ENCODE measurements at regions not wholly inside any gene's neighbourhood (a gene's known extent, or its start where the extent isn't known, plus 50 kb on each side); places are given as distances from the start of the nearest gene placed in this dataset.

DNA sequence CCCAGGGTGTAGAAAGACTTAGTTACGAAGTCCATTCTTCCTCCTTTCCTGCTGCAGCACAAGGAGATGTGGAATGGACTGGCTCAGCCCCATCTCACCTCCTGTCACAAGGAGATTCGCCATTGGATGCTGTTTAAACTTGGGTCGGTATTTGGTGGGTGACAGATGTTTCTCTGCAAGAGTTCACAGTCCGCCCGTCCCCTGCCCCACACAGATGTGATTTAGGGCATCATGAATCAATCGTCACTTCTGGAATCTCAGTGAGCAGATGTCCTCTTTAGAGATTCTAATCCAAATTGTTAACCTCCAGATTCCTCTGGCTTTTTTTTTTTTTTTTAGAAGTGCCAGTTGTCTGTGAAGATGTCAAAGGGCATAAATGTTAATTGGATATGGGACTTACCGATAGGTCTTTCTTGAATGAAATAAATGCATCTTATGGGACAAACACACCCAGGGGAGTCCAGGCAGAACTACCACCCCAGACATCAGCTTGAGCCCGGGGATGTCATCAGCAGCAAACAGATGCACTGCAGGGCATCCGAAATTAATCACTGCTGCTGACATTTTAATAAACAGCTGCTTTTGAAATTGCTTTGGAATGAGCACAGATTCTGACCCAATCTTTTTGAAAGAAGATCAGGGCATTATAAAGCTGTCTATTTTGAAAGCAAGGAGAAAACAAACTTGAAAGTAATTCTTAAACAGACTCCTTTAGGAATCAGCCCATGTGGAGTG is 117.6 kb upstream of the CDH4 start:
- no peak for DNase-seq (ENCODE audit: low read depth in 2 of 2)

DNA sequence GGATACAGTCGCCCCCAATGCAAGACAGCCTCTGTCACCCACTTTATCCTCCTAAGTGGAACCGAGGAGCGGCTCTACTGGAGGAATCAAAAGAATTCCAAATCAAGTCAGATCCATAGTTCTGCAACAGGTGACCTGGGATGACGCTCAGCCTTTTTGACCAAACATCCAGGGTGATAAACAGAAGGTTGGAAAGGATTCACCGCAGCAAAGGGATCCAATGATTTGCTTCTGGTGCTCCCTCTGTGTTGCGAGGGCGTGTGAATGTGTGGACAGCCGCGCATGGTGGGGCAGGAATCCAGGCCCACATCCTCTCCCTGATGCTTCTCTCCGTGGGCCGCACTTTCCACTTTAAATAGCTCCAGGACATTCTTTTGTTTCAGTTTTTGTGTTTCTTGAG is 116.8 kb upstream of the CDH4 start:
- DNase-seq (ENCODE audit: low read depth in 2 of 2): no peak

DNA sequence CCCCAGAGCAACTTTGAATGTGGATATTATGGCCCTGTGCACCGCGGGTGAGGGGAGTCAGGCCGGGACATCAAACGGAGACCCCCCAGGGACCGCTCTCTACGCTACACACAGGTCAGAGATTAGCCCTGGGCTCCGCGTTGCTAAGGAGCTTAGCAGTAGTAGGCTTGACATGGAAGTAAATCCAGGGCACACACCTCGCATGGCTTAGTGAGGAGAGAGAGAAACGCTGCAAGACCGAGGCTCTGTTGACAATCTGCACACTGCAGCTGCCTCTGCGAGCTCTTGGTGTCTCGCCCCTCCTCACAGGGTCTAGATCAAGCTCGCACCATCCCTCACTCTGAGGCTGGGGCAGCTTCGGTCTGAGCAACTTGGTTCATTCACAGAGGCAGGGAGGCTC is 116.1 kb upstream of the CDH4 start:
- no peak for DNase-seq (ENCODE audit: low read depth in 2 of 2)

DNA sequence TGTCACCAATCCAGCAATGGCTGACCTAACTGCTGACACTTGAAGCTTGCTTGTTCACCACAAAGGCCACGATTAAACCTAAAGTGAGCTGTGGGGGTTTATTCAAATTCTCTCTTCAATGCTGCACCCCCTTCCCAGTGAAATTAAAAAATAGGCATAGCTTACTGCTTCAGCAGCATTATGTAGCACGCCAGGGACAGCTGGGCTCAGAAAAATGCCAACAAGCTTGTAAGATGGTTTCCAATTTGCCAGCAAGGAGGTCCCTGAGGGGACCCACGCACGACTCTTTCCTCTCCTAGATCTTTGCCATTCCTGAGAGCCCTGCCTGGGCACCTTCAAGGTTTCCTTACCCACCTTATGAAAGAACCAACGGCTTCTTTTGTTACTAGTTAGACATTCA is 113.5 kb upstream of the CDH4 start:
- DNase-seq (ENCODE audit: low read depth in 2 of 2): no peak

DNA sequence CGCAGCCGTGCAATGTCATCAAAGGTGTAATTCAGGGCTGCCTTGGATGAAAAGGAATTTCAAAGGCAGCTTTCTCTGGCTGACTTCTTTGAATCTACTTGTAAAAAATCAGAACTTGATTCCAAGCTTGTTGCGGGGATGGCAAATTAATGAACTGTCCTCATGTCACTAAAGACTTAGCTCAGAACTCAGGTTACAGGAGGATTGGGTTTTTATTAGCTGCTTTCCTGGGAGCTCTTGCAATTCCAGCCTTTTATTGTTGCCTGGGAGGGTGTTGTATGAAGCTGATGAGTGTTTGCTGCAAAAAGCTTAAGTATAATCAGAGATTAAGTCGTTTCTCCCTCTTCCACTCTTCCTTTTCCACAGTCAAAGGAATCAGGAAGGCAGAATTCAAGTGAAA is 113.0 kb upstream of the CDH4 start:
- no peak for DNase-seq (ENCODE audit: low read depth in 2 of 2)

DNA sequence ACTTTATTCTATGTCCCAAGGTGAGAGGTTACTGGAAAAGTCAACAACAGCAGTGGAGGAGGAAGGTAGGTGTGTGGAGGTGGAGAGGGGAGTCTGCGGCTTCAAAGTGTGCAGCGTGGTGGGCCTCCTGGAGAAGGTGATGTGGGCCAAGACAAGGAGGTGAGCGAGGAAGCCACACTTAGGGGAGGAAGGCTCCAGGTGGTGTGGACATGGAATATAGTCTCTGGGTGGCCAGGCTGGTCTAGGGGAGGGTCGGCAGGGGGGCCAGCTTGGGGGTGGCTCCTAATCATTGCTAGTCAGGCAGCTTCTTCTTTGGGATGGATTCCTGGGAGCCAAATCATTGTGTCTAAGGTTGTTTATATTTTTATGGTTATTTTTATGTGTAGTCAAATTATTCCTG is 111.5 kb upstream of the CDH4 start:
- no peak for DNase-seq (ENCODE audit: low read depth in 2 of 2)

DNA sequence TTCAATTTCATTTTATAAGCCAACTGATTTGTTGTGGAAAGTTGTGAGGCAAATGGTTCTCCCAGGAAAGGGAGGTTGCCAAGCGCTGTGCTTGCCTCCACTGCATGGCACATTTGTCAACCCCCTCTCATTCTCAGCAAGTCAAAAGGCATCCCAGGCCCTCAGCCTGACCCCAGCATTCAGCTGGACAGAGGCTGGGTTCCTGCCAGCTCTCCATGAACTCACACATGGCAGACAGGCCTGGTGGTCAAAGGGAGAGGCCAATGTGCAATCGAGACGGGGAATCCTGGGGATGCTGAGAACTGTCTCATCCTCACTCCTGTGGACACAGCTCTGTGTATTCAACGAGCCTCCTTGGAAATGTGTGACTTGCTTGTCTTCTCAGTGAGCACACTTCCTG is 106.0 kb upstream of the CDH4 start:
- peak in 1 of 2 donors; percentile 6 for DNase-seq (ENCODE audit: low read depth in 2 of 2)

DNA sequence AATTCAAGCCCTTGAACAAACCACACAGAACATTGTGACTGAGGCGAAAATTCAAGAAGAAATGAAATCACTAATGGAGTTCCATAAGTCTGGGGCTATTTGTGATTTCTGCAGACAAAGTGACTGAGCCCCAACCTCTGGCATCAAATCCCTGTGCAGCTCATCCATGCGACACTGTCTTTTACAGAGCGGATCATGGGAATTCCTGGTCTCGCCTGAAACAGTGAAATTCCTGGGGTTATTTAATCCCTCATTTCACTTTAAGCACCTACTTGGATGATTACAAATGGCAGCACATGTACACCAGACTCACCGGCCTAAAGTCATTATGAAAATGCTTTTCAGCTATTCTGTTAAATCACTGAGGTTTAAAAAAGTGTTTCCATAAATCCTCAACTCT is 102.4 kb upstream of the CDH4 start:
- DNase-seq (ENCODE audit: low read depth in 2 of 2): no peak

DNA sequence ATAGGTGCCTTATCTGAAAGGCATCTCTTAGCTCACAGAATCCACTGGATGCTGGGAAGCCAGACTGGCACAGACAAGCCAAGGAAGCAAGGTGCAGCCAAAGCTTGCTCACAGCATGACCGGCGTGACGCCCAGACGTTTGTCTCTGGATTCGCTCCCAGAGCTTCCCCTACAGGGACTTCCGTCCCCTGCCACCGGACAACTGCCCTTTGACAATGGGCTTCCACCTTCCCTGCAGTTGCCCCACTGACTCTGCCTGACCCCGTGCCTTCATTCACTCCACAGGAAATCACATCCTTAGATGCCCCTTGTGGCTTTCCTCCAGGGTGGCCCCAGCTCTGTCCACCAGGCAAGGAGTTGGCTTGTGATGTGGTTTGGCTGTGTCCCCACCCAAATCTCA is 94.8 kb upstream of the CDH4 start:
- DNase-seq (ENCODE audit: low read depth in 2 of 2): no peak

DNA sequence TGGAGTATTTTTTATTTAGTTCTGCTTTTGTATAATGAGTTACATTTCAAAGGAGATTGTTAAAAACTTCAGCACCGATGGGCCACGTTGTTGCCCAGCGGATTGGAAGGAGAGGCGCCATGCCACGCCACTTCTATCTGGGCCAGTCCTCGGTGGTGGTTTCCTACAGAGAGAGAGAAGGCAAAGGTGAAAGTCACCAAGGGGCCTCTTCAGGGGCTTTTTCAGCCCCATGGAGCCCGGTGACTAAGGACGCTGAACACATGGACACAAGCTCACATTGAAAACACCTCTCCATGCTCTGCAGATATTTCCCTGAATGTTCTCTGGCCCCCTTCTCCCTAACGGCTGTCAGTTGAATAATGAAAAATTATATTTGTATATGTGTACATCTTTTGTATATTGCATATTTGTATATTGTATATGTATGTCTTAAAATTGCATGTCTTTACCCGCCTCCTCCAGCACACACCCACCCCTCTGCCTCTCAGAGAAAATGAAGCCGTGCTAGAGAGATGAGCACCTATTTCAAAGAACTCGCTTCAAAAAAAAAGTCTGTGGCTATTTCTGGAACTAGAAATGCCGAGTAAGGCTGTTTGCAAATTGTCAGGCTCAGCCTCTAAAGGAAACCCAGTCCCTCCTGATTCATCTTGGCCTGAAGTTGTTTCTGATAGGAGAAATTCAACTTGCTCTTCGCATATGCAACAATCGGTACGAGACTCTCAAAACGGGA is 91.9 kb upstream of the CDH4 start:
- no peak for DNase-seq (ENCODE audit: low read depth in 2 of 2)

DNA sequence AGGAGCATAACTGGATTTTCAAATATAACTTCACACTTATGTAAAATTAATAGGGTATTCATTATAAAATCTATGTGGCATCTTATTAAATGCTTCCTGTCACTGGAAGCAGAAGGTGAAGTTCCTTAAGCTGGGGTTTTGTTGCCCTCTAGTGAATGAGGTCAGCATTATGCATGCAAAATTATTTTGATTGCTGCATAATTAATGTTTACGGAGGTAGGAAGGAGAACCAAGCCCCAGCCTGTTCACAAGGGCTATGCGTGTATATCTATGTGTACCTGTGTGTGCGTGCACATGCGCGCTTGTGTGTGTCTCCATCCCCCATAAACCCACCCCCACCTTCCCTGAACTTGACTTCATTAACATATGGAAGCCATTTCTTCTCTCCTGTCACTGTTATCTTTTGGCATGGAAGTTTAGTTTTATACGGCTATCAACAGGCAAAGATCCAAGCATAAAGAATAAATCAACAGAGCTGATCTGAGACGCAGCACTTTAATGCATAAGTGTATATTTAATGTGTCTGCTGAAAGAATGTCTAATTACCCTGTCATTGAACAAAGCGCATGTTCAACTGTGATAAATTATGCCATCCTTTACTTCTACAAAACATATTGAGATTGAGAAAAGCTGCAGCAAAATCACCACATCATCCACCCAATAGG is 90.2 kb upstream of the CDH4 start:
- no peak for DNase-seq (ENCODE audit: low read depth in 2 of 2)

DNA sequence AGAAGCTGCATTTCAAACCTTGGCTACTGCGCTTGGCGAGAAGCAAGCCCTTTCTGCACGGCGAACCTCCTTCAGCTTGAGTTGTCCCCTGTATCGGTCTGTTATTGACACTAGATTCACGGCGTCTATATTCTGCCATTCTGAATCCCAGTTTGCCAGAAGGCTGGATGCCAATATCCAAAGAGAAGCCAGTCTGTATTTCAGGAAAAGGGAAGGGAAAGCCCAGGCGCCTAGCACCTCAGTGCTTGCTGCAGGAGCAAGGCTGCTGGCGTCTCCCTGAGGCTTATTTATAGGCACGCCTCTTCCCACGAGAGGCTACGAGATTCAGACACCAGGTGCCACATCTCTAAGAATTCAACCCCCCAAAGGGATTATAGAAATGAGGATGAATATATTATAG is 89.6 kb upstream of the CDH4 start:
- DNase-seq (ENCODE audit: low read depth in 2 of 2): no peak

DNA sequence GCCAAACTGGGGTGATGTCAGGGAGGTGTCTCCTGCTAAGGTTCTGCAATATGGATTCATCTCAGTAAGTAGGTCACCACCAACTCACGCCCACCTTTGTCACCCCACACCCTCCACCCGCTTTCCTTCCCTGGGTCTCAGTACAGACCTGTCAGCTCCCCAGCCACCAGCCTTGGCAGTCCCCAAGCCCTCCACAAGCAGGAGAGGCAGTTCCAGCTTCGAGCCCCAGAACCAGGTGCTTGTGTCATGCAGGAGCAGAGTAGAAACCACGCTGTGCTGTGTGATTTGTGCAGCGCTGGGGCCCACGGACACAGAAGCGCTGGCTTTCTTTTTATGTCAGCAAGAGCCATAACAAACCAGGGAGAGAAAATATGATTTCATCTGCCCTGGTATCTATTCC is 89.0 kb upstream of the CDH4 start:
- no peak for DNase-seq (ENCODE audit: low read depth in 2 of 2)

DNA sequence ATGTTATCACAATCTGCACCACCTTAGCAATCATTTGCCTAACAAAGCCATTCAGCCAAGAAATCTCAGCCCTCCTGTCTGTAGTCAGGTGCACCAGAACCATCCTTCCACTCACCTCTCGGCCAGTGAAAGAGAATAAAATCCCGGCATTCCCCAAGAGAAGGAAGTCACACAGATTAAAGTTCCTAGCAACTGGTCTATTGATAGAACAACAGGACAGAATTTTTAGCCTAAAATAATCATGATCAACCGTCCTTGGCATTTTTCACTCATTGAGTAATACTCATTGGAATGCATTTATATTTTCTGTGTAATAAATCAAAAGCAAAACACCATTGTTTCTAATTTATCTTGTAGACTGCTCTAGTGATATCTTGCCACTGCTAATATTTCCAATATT is 85.7 kb upstream of the CDH4 start:
- peak in 1 of 2 donors; percentile 16 for DNase-seq (ENCODE audit: low read depth in 2 of 2)

DNA sequence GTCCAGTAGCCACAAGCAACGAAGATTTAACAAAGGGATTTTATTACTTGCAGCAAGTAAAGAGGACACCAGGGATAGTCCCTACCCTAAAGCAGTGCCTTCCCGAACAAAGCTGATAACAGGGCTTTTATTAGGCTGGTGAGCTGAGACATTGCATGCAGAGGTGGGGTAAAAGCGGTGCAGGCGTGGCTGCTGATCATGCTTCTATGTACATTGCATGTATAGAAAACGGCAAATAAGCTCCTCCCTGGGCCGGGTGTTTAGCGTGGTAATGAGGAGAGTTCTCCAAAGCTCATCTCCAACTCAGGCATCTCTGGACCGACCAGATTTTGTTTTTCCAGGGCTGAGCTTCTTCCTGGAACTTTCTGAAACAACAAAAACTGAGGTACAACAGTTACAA is 83.5 kb upstream of the CDH4 start:
- no peak for DNase-seq (ENCODE audit: low read depth in 2 of 2)

DNA sequence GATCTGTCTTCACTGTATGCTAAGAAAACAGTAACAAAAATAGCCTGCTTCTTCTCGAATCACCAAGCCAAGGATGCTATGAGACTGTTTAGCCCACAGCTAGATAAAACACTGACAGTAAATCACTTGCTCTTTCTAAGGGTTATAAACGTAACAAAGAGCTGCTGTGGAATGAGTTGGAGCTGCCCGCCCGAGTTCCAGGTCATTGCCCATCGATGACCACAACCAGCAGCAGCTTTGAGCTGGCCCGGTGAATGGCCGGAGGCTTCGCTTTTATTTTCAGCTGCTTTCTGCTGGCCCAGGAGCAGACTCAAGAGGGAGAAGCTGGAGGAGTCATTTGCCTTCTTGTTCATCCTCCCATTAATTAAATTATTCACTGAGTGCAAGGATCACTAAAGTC is 82.2 kb upstream of the CDH4 start:
- DNase-seq (ENCODE audit: low read depth in 2 of 2): no peak

DNA sequence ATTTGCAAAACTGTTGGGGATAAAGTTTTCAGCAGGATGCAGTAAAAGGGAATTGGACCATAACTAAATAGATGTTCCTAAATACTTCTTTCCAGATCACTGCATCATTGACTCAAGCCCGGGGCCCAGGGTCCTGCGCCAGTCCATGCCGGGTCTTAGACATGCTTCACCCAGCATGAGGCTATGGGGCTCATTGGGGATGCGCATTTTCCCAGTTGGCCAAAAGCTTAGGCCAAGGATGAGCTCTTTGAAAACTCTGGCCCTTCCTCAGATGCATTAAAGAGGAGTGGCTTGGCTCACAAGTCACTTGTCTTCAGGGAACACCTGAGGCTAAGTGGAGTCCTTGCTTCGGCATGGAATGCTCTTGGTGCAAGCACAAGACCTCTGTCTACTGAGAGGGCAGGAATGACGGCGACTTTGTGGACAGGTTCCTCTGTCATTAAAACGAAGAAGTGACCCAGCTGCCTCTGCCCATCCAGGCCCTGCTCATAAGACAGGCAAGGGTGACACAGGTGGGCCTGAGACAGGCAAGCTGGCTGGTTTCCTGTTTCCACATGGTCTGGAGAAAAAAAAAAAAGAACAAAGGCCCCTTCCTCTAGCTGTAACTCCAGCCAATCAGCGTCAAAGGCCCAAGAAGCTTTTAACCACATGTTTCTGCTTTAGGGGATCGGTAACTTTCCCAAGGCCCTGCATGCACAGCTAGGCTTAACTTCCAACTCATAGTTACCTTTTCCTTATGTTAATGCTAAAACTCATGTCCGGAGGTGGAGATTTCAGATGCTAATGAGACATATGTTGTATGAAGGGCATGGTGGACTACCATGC is 81.4 kb upstream of the CDH4 start:
- no peak for DNase-seq (ENCODE audit: low read depth in 2 of 2)

DNA sequence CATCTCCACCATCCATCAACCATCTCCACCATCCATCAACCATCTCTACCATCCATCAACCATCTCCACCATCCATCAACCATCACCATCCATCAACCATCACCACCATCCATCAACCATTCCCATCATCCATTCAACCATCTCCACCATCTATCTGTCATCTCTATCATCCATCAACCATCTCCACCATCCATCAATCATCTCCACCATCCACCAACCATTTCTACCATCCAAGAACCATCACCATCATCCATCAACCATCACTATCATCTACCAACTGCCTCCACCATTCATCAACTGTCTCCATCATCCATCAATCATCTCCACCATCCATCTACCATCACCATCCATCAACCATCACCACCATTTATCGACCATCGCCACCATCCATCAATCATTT is 78.8 kb upstream of the CDH4 start:
- no peak for DNase-seq (ENCODE audit: low read depth in 2 of 2)

DNA sequence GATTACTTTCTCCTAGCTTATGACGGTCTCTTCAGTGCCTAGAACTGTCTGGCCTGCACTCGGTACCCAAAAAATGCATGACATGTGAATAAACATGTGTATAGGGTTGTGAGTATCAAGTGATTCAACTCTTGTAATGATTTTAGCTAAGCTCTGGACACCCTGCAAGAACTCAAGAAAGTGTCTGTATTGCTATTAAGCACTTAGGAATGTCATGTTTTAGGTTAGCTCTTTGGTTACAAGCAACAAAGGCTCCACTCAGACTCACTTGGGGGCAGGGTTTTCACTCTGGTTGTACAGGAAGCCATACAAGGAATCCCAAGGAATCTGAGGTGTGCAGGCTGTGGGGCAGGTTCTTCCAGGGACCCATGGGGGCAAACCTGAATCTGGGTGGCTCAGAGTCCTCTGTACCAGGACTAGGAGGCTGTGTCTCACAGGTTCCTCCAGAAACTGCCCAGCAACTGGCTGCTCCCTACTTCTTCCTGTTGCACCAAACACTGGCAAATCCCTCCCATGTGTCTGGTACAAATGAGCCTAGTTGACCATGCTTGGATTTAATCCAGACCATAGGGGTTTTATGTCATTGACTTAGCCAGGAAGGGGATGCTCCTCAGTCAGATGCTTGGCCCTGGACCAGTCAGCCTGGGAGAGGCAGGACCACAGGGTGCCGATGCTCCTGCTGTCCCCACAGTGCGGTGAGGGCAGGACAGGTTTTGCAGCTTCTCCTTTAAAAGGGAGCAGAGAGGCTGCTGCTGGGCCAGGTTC is 77.9 kb upstream of the CDH4 start:
- no peak for DNase-seq (ENCODE audit: low read depth in 2 of 2)

DNA sequence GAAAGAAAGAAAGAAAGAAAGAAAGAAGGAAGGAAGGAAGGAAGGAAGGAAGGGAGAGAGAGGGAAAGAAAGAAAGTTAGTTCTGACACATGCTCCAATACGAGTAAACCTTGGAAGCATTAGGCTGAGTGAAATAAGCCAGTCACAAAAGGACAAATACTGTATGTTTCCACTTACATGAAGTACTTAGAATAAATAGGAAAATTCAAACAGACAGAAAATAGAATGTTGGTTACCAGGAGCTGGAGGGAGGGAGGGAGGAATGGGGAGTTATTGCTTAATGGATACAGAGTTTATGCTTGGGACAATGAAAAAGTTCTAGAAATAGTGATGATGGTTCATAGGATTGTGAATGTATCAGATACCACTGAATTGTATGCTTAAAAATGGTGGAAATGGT is 75.2 kb upstream of the CDH4 start:
- no peak for DNase-seq (ENCODE audit: low read depth in 2 of 2)

DNA sequence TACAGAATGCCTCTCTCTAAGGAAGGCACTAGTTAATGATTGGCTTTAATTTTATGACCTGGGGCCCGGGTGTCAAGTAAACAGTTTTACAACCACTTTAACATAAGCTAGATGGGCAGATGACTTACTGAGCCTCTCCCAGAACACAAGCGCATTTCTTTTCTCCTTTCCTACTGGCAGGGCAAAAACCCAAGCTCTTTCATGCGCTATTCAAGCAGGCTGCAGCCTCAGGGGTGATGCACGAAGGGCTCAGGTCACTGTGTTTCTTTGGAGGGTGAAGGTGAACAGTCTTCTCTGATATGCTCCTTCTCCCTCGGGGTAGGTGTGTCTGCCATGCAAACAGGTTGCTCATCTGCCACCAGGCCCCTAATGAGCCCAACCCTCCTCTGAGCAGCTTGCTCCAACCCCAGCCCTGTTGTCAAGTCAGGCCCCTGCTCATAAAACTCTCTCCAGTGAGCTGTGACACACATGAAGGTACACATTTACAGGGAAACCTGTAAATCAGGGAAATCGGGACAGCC is 73.5 kb upstream of the CDH4 start:
- no peak for DNase-seq (ENCODE audit: low read depth in 2 of 2)
